ENCODE measurements at regions not wholly inside any gene's neighbourhood (a gene's known extent, or its start where the extent isn't known, plus 50 kb on each side); places are given as distances from the start of the nearest gene placed in this dataset.

GRCh38 chr13:99634672-99635071, 133.4 kb downstream of the TM9SF2 start:
- no peak for DNase-seq

GRCh38 chr13:99630269-99630898, 129.1 kb downstream of the TM9SF2 start:
- DNase-seq = no peak

- no peak for DNase-seq
Measured at GRCh38 chr13:99629641-99630040, 128.4 kb downstream of the TM9SF2 start.

GRCh38 chr13:99628442-99628841, 127.2 kb downstream of the TM9SF2 start:
- no peak for DNase-seq

GRCh38 chr13:99626461-99627082, 125.3 kb downstream of the TM9SF2 start:
- DNase-seq = no peak

- DNase-seq = no peak
Measured at GRCh38 chr13:99624936-99625540, 123.8 kb downstream of the TM9SF2 start.

DNA sequence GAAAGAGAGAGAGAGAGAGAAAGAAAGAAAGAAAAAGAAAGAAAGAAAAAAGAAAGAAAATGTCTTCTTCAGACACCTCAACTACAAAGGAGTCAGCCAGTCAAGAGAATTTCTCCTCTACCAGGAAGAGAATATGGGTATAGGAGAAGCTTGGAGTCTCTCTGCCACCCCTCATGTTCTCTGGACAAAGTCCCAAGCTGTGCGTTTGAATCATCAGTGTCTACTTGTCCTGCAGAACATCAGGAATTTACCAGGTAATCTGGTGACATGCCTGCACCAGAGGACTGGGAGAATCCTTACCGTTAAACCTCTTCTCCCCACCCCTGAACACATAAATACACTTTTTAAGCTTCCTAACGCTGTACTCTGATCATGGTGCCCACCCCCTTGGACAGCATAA, 119.5 kb downstream of the TM9SF2 start:
- no peak for DNase-seq

GRCh38 chr13:99619207-99619606, 117.9 kb downstream of the TM9SF2 start:
- DNase-seq = no peak

- DNase-seq = no peak
Measured at GRCh38 chr13:99617474-99618255, 116.4 kb downstream of the TM9SF2 start.

DNA sequence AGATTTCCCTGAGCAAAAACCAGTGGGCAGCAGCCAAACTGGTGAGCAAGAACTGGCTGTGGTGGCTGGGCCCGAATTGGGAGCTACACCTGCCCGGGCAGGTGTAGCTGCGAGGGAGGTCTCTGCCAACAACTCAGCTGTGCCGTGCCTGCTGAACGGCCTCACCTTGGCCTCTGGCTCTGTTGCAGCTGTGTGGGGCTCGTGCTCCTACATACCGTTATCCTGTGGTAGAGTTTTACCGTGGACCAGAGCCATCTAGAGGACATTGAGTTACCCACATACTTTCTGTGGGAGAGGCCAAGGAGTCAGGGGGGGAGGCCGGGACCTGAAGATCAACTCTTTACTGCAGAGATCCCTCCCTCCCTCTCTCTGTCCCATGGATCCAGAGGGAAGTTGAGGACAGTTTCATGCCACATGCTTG, 113.2 kb downstream of the TM9SF2 start:
- DNase-seq = peak in 1 of 4 experiments; percentile 13
